NCI-H2107 treated with DMSO at 0.1 percent for 48 hours (cell line): ENCODE measurements at regions not wholly inside any gene's neighbourhood (a gene's known extent, or its start where the extent isn't known, plus 50 kb on each side); places are given as distances from the start of the nearest gene placed in this dataset.
"Not testable (repeated sequence)": the region's sequence is repeated elsewhere in the genome, so short reads cannot be mapped to it uniquely, and the experiment has no call there.

Experiments
- DNase-seq: peaks from one replicate; lab custom pipeline; 2025; ENCODE audit not compliant: unreplicated experiment; lab: John Stamatoyannopoulos, UW

GRCh38 chr6:140499607-140500006 is 1125.2 kb upstream of the CITED2 start:
- no peak for DNase-seq

- DNase-seq, result no peak
Measured at GRCh38 chr6:140494321-140495108, 1120.1 kb upstream of the CITED2 start.

- not testable (repeated sequence) for DNase-seq
Measured at GRCh38 chr6:140493470-140493869, 1119.0 kb upstream of the CITED2 start.

- no peak for DNase-seq
Measured at GRCh38 chr6:140490081-140490480, 1115.6 kb upstream of the CITED2 start.

GRCh38 chr6:140487586-140487985 is 1113.1 kb upstream of the CITED2 start:
- DNase-seq, result no peak

- no peak for DNase-seq
Measured at GRCh38 chr6:140486450-140487361, 1112.3 kb upstream of the CITED2 start.

GRCh38 chr6:140485740-140486449 is 1111.4 kb upstream of the CITED2 start:
- no peak for DNase-seq

- no peak for DNase-seq
Measured at GRCh38 chr6:140480852-140481251, 1106.4 kb upstream of the CITED2 start.

GRCh38 chr6:140478631-140479030 is 1104.2 kb upstream of the CITED2 start:
- DNase-seq, result no peak

GRCh38 chr6:140475086-140475485 is 1100.6 kb upstream of the CITED2 start:
- no peak for DNase-seq

- DNase-seq, result no peak
Measured at GRCh38 chr6:140464720-140465119, 1090.3 kb upstream of the CITED2 start.

GRCh38 chr6:140463312-140463710 is 1088.9 kb upstream of the CITED2 start:
- DNase-seq, result no peak

GRCh38 chr6:140462453-140463311 is 1088.2 kb upstream of the CITED2 start:
- no peak for DNase-seq

- DNase-seq, result no peak
Measured at GRCh38 chr6:140462076-140462452, 1087.6 kb upstream of the CITED2 start.

- no peak for DNase-seq
Measured at GRCh38 chr6:140460267-140460666, 1085.8 kb upstream of the CITED2 start.

GRCh38 chr6:140459209-140459608 is 1084.8 kb upstream of the CITED2 start:
- no peak for DNase-seq

- no peak for DNase-seq
Measured at GRCh38 chr6:140446241-140446640, 1071.8 kb upstream of the CITED2 start.

GRCh38 chr6:140445474-140446004 is 1071.1 kb upstream of the CITED2 start:
- no peak for DNase-seq

GRCh38 chr6:140443112-140443511 is 1068.7 kb upstream of the CITED2 start:
- not testable (repeated sequence) for DNase-seq

- DNase-seq, result no peak
Measured at GRCh38 chr6:140441256-140441655, 1066.8 kb upstream of the CITED2 start.
